PC-9 (cell line): ENCODE measurements at regions not wholly inside any gene's neighbourhood (a gene's known extent, or its start where the extent isn't known, plus 50 kb on each side); places are given as distances from the start of the nearest gene placed in this dataset.

Experiments
- BruUV-seq: library from RNA; stranded (reverse); fragments of 400-500 nt; replicated peaks from 2 replicates; lab custom pipeline; 2021; lab: Mats Ljungman, UMichigan
- CTCF ChIA-PET: fragments of 300-600 bp; sonication (Branson Sonifier 250); formaldehyde crosslinking; loops from one replicate; lab custom pipeline; 2022; ENCODE audit warnings: antibody characterized with exemption; lab: Charles Lee
- POLR2A ChIA-PET: fragments of 300-600 bp; sonication (Branson Sonifier 250); formaldehyde crosslinking; loops from one replicate; lab custom pipeline; 2022; ENCODE audit warnings: antibody characterized with exemption; ENCODE audit not compliant: unreplicated experiment; lab: Charles Lee
- DNase-seq, 2 experiments: peaks; one replicate each; pipeline versions ENCODE4 v3.0.0 to v3.0.0-alpha.2; 2015 to 2022; ENCODE audit warnings: mixed read lengths in 1 of 2
- H2AFZ ChIP-seq: fragments of 200-600 bp; sonication (generic); 2 replicates; pipeline ENCODE4 v1.8.1; 2017; ENCODE audit warnings: antibody characterized with exemption
- H3F3A ChIP-seq: fragments of 200-600 bp; sonication (generic); 2 replicates; pipeline ENCODE4 v1.8.1; 2017; ENCODE audit warnings: antibody characterized with exemption, mild to moderate bottlenecking, low read depth; ENCODE audit not compliant: insufficient read depth
- H3K27ac ChIP-seq: fragments of 200-600 bp; sonication (generic); 2 replicates; pipeline ENCODE4 v1.6.1; 2016; ENCODE audit warnings: mixed run types
- H3K27me3 ChIP-seq: fragments of 200-600 bp; sonication (generic); 2 replicates; pipeline ENCODE4 v1.6.1; 2016; ENCODE audit warnings: low read depth, mixed run types; ENCODE audit not compliant: insufficient read depth
- H3K36me3 ChIP-seq: fragments of 200-600 bp; sonication (generic); 2 replicates; pipeline ENCODE4 v1.6.1; 2016; ENCODE audit warnings: low read depth, mixed run types
- H3K4me1 ChIP-seq: fragments of 200-600 bp; sonication (generic); replicated peaks from 2 replicates; pipeline ENCODE4 v1.6.1; 2016; ENCODE audit warnings: mixed run types; ENCODE audit not compliant: insufficient read depth
- H3K4me2 ChIP-seq: fragments of 200-600 bp; sonication (generic); 2 replicates; pipeline ENCODE4 v1.6.1; 2017; ENCODE audit warnings: mixed run types
- H3K4me3 ChIP-seq: fragments of 200-600 bp; sonication (generic); 2 replicates; pipeline ENCODE4 v1.6.1; 2016; ENCODE audit warnings: mixed run types
- H3K79me2 ChIP-seq: fragments of 200-600 bp; sonication (generic); 2 replicates; pipeline ENCODE4 v1.6.1; 2017; ENCODE audit warnings: low read depth, mixed run types
- H3K9me2 ChIP-seq: fragments of 200-600 bp; sonication (generic); 2 replicates; pipeline ENCODE4 v1.8.1; 2017; ENCODE audit warnings: mild to moderate bottlenecking; ENCODE audit not compliant: insufficient read depth
- H3K9me3 ChIP-seq: fragments of 200-600 bp; sonication (generic); 2 replicates; pipeline ENCODE4 v1.8.1; 2016; ENCODE audit warnings: low read depth; ENCODE audit not compliant: insufficient read depth
- H4K20me1 ChIP-seq: fragments of 200-600 bp; sonication (generic); 2 replicates; pipeline ENCODE4 v1.8.1; 2017; ENCODE audit not compliant: insufficient read depth
- CTCF ChIP-seq: fragments of 200-600 bp; sonication (generic); conservative IDR thresholded peaks from 2 replicates; pipeline ENCODE4 v1.6.1; 2017; ENCODE audit warnings: mixed run types, antibody characterized with exemption, mild to moderate bottlenecking, moderate library complexity
- EZH2 ChIP-seq: fragments of 200-600 bp; sonication (generic); IDR thresholded peaks from 2 replicates; pipeline ENCODE4 v1.8.0; 2017; ENCODE audit warnings: antibody characterized with exemption, low read depth
- intact Hi-C: fragments of 100-400 bp; cut with micrococcal nuclease; formaldehyde crosslinking; loops from one replicate; pipeline ENCODE4 v1.10.0; 2022; ENCODE audit not compliant: unreplicated experiment

GRCh38 chr16:72666267-72666666 lies 381.7 kb downstream of the ZFHX3 start:
- H3K27me3 ChIP-seq, result no peaks in the 10 kb centered on the region
- no peak overlapping the region for H2AFZ ChIP-seq
- TF ChIP-seq EZH2 (no peak), CTCF (no peak)
- H3K4me1 ChIP-seq, result peaks cover 15% of the 10 kb centered on the region
- intact Hi-C loops, result loop anchor here (10.0 kb wide), 1 partner anchor 389 kb away; no protein-coding TSS in a partner anchor
- ChIA-PET POLR2A (no interaction called here), CTCF (no interaction called here)
- BruUV-seq, result no TSS peak
- no peaks in the 10 kb centered on the region for H3F3A ChIP-seq
- no peaks in the 10 kb centered on the region for H3K9me3 ChIP-seq
- no peak overlapping the region for H3K27ac ChIP-seq
- no peaks in the 10 kb centered on the region for H4K20me1 ChIP-seq
- peak overlapping the region; percentile 91; the same call in 1 of the 2 replicates for H3K4me2 ChIP-seq
- no peaks in the 10 kb centered on the region for H3K36me3 ChIP-seq
- H3K4me3 ChIP-seq, result peak overlapping the region; percentile 91; the same call in 1 of the 2 replicates
- DNase-seq, result no peak
- no peaks in the 10 kb centered on the region for H3K9me2 ChIP-seq
- no peaks in the 10 kb centered on the region for H3K79me2 ChIP-seq

GRCh38 chr16:72665701-72666100 lies 382.2 kb downstream of the ZFHX3 start:
- TF ChIP-seq CTCF (no peak), EZH2 (no peak)

GRCh38 chr16:72664509-72665408 lies 383.2 kb downstream of the ZFHX3 start:
- H3K4me1 ChIP-seq, result peaks cover 15% of the 10 kb centered on the region
- POLR2A ChIA-PET, result interaction anchor here (0.6 kb wide), 3 partner anchors 373 to 547 kb away, joined by 3 to 5 read pairs (median 3); no protein-coding TSS in a partner anchor
- peak overlapping the region; percentile 96 for H2AFZ ChIP-seq
- no peak overlapping the region for H3K27ac ChIP-seq
- no peaks in the 10 kb centered on the region for H3K36me3 ChIP-seq
- TF ChIP-seq CTCF, result no peak
- no peak for TF ChIP-seq EZH2
- CTCF ChIA-PET, result no interaction called here
- no peaks in the 10 kb centered on the region for H3K9me3 ChIP-seq
- no peaks in the 10 kb centered on the region for H3K27me3 ChIP-seq
- H3K4me2 ChIP-seq, result peak overlapping the region; percentile 97
- H3F3A ChIP-seq, result no peaks in the 10 kb centered on the region
- peak overlapping the region; percentile 91 for H3K4me3 ChIP-seq
- peak; percentile 91 to 95 for DNase-seq
- no peaks in the 10 kb centered on the region for H3K79me2 ChIP-seq
- TSS peak; percentile 65 for BruUV-seq
- H3K9me2 ChIP-seq, result no peaks in the 10 kb centered on the region
- intact Hi-C loops, result loop anchor here (10.0 kb wide), 1 partner anchor 390 kb away; no protein-coding TSS in a partner anchor
- H4K20me1 ChIP-seq, result no peaks in the 10 kb centered on the region

More at GRCh38 chr16:72665701-72666100, 382.2 kb downstream of the ZFHX3 start:
- CTCF ChIA-PET, result no interaction called here
- no peak for DNase-seq
- Histone ChIP-seq H3K27ac (no peak overlapping the region), H3K79me2 (no peaks in the 10 kb centered on the region), H3K9me2 (no peaks in the 10 kb centered on the region), H3K4me1 (peaks cover 15% of the 10 kb centered on the region), H4K20me1 (no peaks in the 10 kb centered on the region), H3K9me3 (no peaks in the 10 kb centered on the region), H2AFZ (peak overlapping the region; percentile 96), H3K4me2 (peak overlapping the region; percentile 91), H3F3A (no peaks in the 10 kb centered on the region), H3K4me3 (peak overlapping the region; percentile 91), H3K36me3 (no peaks in the 10 kb centered on the region), H3K27me3 (no peaks in the 10 kb centered on the region)
- POLR2A ChIA-PET, result no interaction called here
- intact Hi-C loops, result loop anchor here (10.0 kb wide), 1 partner anchor 389 kb away; no protein-coding TSS in a partner anchor
- no TSS peak for BruUV-seq
